Iris pigment epithelial cell (primary cell): ENCODE measurements at regions not wholly inside any gene's neighbourhood (a gene's known extent, or its start where the extent isn't known, plus 50 kb on each side); places are given as distances from the start of the nearest gene placed in this dataset.
"Not testable (repeated sequence)": the region's sequence is repeated elsewhere in the genome, so short reads cannot be mapped to it uniquely, and the experiment has no call there.

Experiments
- DNase-seq: peaks from one replicate; pipeline ENCODE4 v3.0.0-alpha.2; 2011; ENCODE audit warnings: low read depth

DNA sequence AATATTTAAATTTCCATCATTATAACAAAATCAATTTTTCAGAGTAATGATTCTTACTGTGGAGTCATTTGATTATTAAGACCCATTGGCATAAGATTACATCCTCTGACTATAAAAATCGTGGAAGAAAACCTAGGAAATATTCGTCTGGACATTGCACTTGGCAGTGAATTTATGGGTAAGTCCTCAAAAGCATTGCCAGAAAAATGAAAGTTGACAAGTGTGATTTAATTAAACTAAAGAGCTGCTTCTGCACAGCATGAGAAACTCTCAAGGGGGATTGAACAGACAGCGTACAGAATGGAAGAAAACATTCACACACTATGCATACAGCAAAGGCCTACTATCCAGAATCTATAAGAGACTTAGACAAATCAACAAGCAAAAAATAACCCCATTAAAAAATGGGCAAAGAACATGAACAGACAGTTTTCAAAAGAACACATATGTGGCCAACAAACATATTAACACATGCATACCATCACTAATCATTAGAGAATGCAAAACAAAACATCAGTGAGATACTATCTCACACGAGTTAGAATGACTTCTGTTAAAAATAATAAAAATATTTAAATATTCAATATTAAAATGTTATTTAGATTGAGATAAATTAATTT is 111.4 kb downstream of the CCDC74A start:
- not testable (repeated sequence) for DNase-seq

DNA sequence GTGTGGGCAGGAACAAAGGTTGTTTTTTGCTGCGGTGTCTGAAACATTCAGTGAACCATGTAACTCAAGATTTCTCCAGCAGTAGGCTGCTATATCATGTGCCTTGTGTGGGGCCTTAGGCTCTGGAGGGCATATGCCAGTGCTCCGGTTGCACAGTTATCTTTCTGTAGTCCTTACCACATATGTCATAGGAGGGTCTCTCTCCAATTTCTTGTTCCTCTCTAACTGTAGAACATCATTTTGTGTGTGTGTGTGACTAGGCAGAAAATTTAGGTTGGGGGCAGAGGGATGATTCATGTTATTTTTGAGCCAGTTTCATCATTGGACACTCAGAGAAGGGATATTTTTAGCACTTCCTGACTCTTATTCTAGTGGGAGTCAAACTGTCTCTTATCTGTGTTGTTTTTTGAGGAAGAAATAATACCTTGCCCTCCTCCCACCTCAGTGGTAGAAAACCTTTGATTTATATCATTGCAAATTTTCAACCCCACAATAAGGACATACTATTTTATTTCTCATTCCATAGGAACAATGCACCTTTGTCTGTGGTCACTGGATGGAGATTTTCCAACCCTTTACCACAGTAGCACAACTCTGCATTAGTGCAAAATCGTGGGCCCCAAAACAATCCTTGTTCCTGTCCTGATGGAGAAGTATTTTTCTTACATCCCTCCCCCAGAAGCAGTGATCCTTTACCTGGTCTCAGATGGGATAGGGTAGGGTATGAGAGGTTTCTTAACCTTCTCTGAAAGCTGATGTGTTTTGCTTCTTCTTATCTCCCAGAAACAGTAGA is 113.9 kb downstream of the CCDC74A start:
- DNase-seq = peak; percentile 18

DNA sequence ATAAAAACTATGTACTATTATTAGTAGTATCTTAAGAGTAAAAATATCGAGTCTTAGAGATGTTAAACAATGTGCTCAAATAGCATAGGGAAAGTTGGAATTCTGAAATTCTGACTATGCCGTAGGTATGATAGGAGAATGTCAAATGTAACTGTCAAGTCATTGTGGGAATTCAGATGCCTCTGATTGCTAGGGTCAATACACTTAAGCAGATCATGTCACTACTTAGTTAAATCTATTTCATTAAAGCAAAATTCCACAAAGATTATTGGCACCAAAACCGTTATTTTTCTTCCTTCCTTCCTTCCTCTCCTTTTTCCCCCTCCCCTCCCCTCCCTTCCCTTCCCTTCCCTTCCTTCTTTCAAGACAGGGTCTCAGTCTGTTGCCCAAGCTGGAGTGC is 115.5 kb downstream of the CCDC74A start:
- DNase-seq = not testable (repeated sequence)

DNA sequence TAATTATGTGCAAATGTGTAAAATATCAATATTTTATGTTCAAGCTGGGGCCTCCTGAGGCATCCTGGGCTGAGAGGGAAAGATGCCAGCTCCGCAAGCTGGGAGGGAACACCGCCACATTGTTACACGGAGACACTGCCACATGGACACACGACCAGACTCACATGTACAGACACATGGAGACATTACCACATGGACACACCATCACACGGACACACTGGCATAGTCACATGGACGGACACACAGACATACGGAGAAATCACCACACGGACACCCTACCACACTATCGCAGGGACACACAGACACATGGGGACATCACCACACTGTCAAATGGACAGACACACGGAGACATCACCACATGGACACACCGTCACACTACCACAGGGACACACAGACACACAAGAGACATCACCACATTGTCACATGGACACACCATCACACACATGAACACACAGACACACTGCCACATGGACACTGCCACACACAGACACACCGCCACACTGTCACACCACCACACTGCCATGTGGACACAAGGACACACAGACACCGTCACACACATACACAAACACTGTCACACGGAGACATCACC is 117.6 kb downstream of the CCDC74A start:
- no peak for DNase-seq

GRCh38 chr2:131646220-131646619 is 118.5 kb downstream of the CCDC74A start:
- not testable (repeated sequence) for DNase-seq

DNA sequence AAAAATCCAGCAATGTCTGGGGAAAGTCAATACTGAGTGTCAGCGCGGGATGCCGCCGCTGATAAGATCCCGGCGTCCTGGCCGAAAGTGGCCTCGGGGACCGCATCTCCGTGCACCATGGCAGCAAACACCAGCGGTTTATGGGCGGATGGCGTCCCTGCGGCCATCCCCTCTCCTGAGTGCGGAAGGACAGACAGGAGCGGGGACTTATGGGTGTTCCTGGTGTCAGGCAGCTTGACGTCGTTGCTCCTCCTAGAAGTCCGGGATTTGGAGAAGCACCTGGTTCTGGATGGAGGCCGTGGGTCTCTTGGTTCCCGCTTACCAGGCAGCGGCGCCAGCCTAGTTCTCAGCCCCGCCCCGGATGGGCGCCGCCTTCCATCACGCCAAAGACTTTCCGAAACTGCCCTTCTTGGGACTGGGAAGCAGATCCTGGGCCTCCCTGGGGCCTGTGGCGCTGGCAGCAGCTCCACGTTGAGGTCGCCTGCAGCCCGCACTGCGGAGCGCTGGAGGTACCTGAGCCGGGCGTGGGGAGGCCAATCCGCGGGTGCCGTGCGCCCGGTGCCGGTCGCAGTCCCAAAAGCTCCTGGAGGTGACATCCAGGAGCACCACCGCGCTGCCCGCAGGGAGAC is 119.1 kb downstream of the CCDC74A start:
- DNase-seq = no peak

- DNase-seq = not testable (repeated sequence)
Observed at GRCh38 chr2:131648565-131648964, 120.9 kb downstream of the CCDC74A start.

GRCh38 chr2:131652246-131652645 is 124.6 kb downstream of the CCDC74A start:
- DNase-seq = not testable (repeated sequence)

- DNase-seq = not testable (repeated sequence)
Observed at GRCh38 chr2:131654107-131654506, 126.4 kb downstream of the CCDC74A start.

- DNase-seq = no peak
Observed at GRCh38 chr2:131656816-131657633, 129.3 kb downstream of the CCDC74A start.

GRCh38 chr2:131657895-131658768 is 130.4 kb downstream of the CCDC74A start:
- no peak for DNase-seq

GRCh38 chr2:131658769-131659131 is 131.1 kb downstream of the CCDC74A start:
- no peak for DNase-seq

GRCh38 chr2:131659168-131659572 is 131.5 kb downstream of the CCDC74A start:
- no peak for DNase-seq

GRCh38 chr2:131661101-131661782 is 133.6 kb downstream of the CCDC74A start:
- DNase-seq = not testable (repeated sequence)

DNA sequence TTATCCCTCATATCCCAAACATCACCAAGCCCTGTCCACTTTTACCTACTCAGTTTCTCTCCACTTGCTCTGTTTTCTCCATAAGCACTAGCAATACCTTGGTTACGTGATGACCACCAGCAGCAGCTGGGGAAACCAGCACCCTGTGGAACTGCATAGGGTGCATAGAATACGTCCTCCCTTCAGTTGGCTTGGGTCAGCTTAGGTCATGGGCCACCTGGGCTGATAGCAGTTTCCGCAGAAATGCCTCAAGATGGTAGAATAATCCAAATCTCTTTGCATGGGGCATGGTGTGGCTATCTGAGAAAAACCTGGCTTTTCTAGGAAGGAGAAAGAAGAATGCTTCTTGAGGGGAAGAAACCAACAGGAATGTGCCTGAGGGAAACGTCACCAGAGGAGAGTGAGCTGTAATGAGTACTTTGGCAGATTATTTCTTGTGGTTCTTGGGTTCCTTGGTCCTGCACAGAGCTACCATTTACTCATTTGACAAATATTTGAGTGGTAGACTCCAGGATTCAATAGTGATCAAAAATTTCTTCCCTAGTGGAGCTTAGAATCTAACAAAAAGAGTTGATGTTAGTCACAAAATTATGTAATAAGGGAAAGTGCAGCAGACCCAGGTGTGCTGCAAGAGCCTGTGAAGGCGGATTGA is 134.3 kb downstream of the CCDC74A start:
- not testable (repeated sequence) for DNase-seq

GRCh38 chr2:131663501-131663900 is 135.8 kb downstream of the CCDC74A start:
- DNase-seq = not testable (repeated sequence)

GRCh38 chr2:131665716-131666115 is 138.0 kb downstream of the CCDC74A start:
- DNase-seq = not testable (repeated sequence)

GRCh38 chr2:131668794-131669540 is 141.3 kb downstream of the CCDC74A start:
- peak; percentile 90 for DNase-seq
